ENCODE measurements at regions not wholly inside any gene's neighbourhood (a gene's known extent, or its start where the extent isn't known, plus 50 kb on each side); places are given as distances from the start of the nearest gene placed in this dataset.

DNA sequence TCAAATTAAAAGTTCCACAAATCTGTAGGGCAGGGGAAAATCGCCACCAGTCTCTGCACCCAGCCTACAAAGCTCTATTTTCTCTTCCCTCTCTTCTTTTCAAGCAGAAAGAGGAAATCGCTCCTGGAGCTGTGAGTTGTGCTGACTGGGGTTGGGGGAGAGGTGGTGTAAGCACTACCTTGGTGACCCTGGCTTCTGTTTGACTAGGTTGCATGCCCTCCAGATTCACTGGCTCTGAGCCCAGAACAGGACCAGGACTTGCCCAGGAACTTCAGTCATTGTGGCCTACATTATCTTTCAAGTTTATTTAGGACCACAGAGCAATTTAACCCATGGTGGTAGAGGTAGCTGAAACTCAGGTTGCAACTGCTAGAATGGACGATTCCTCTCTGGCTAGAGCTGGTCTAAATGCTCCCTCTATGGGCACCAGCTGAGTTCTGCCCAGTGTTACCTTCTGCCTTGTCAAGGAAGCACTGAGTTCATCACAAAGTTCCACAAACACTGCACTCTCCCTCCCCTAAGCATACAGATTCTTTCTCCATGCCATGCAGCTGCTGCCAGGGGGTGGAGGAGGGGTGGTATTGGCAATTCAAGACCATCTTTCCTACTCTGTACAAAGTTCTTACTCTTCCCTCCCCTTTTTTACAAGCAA, 122.0 kb upstream of the BMP5 start:
- Histone ChIP-seq H3K4me3 (no peak overlapping the region), H3K36me3 (no peaks in the 10 kb centered on the region), H3K9me3 (peaks cover 0 to 6% (median 0%) of the 10 kb centered on the region in 3 donors), H3K4me1 (no peaks in the 10 kb centered on the region), H3K27me3 (no peaks in the 10 kb centered on the region), H3K27ac (no peak overlapping the region)
- ATAC-seq = no peak
- TF ChIP-seq, protein P1, sequence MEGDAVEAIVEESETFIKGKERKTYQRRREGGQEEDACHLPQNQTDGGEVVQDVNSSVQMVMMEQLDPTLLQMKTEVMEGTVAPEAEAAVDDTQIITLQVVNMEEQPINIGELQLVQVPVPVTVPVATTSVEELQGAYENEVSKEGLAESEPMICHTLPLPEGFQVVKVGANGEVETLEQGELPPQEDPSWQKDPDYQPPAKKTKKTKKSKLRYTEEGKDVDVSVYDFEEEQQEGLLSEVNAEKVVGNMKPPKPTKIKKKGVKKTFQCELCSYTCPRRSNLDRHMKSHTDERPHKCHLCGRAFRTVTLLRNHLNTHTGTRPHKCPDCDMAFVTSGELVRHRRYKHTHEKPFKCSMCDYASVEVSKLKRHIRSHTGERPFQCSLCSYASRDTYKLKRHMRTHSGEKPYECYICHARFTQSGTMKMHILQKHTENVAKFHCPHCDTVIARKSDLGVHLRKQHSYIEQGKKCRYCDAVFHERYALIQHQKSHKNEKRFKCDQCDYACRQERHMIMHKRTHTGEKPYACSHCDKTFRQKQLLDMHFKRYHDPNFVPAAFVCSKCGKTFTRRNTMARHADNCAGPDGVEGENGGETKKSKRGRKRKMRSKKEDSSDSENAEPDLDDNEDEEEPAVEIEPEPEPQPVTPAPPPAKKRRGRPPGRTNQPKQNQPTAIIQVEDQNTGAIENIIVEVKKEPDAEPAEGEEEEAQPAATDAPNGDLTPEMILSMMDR (IDR thresholded peaks at IDR 0.05) = no peak
- TF ChIP-seq POLR2AphosphoS5 (IDR thresholded peaks at IDR 0.05) (no peak), EP300 (IDR thresholded peaks at IDR 0.05) (no peak), POLR2A (IDR thresholded peaks at IDR 0.05) (no peak)
- 83 to 89% methylated on average over 2 of the region's 3 CpGs for WGBS, 2 donors (ENCODE audit: low coverage in 1 of 2)

DNA sequence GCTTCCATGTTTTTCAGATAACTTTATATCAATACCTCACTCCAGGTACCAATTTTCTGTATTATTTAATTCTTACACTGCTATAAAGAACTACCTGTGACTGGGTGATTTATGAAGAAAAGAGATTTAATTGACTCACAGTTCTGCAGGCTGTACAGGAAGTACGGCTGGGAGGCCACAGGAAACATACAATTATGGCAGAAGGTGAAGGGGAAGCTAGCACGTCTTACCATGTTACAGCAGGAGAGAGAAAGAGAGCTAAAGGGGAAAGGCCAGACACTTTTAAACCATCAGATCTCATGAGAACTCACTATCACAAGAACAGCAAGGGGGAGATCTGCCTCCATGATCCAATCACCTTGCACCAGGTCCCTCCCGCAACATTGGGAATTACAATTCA, 119.1 kb upstream of the BMP5 start:
- no peak for ATAC-seq
- WGBS, 2 donors (ENCODE audit: low coverage in 1 of 2) = 79% methylated on average over 3 of the region's 3 CpGs; no CpG with 5 or more reads in 1 of the 2 donors
- H3K36me3 ChIP-seq = no peaks in the 10 kb centered on the region
- no peak overlapping the region for H3K4me3 ChIP-seq
- no peaks in the 10 kb centered on the region for H3K4me1 ChIP-seq
- H3K27me3 ChIP-seq = no peaks in the 10 kb centered on the region
- H3K27ac ChIP-seq = no peak overlapping the region
- peaks cover 0 to 6% (median 0%) of the 10 kb centered on the region in 3 donors for H3K9me3 ChIP-seq
- TF ChIP-seq, protein P1 (IDR thresholded peaks at IDR 0.05) = no peak

DNA sequence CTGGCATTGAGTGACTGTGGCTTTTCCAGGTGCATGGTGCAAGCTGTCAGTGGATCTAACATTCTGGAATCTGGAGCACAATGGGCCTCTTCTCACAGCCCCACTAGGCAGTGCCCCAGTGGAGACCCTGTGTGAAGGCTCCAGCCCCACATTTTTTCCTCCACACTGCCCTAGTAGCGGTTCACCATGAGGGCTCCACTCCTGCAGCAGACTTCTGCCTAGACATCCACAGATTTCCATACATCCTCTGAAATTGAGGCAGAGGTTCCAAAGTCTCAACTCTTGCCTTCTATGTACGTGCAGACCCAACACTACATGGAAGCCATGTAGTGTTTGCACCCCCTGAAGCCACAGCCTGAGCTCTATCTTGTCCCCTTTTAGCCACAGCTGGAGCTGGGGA, 118.0 kb upstream of the BMP5 start:
- 90 to 100% methylated on average over 1 to 2 of the region's 2 CpGs for WGBS, 2 donors (ENCODE audit: low coverage in 1 of 2)
- H3K4me1 ChIP-seq = no peaks in the 10 kb centered on the region
- H3K9me3 ChIP-seq = peaks cover 0 to 6% (median 0%) of the 10 kb centered on the region in 3 donors
- H3K4me3 ChIP-seq = no peak overlapping the region
- no peak for ATAC-seq
- TF ChIP-seq EP300 (IDR thresholded peaks at IDR 0.05) = no peak
- TF ChIP-seq, protein P1 (IDR thresholded peaks at IDR 0.05) = no peak
- TF ChIP-seq POLR2A (IDR thresholded peaks at IDR 0.05) = no peak
- no peak for TF ChIP-seq POLR2AphosphoS5 (IDR thresholded peaks at IDR 0.05)
- no peaks in the 10 kb centered on the region for H3K27me3 ChIP-seq
- no peak overlapping the region for H3K27ac ChIP-seq
- H3K36me3 ChIP-seq = no peaks in the 10 kb centered on the region

DNA sequence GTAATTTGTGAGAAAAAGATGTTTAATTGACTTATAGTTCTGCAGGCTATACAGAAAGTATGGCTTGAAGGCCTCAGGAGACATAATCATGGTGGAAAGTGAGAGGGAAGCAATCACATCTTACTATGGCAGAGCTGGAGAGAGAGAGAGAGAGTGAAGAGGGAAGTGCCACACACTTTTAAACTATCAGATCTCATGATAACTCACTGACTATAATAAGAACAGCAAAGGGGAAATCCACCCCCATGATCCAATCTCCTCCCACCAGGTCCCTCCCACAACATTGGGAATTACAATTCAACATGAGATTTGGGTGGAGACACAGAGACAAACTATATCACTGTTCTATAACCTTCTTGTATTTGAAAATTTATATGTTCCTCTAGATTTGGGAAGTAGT, 117.2 kb upstream of the BMP5 start:
- Histone ChIP-seq H3K4me3 (no peak overlapping the region), H3K36me3 (no peaks in the 10 kb centered on the region), H3K9me3 (peaks cover 0 to 6% (median 0%) of the 10 kb centered on the region in 3 donors), H3K4me1 (no peaks in the 10 kb centered on the region), H3K27me3 (no peaks in the 10 kb centered on the region), H3K27ac (no peak overlapping the region)
- ATAC-seq = no peak
- TF ChIP-seq EP300 (IDR thresholded peaks at IDR 0.05) (no peak), POLR2AphosphoS5 (IDR thresholded peaks at IDR 0.05) (no peak), POLR2A (IDR thresholded peaks at IDR 0.05) (no peak)
- TF ChIP-seq, protein P1 (IDR thresholded peaks at IDR 0.05) = no peak

DNA sequence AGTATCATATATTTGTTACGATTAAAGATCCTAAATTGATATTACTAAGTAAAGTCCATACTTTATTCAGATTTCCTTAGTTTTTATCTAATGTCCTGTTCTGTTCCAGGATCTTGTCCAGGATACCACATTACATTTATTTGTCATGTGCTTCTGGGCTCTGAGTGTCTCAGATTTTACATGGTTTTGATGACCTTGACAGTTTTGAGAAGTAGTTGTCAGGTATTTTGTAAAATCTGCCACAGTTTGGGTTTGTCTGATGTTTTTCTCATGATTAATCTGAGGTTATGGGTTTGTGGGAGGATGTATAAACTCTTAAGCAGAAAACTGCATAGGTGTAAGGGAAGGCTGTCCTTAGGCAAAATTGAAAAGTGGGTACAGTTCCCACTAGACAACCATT, 109.9 kb upstream of the BMP5 start:
- Histone ChIP-seq H3K4me3 (no peak overlapping the region), H3K27ac (no peak overlapping the region), H3K4me1 (no peaks in the 10 kb centered on the region), H3K36me3 (no peaks in the 10 kb centered on the region), H3K9me3 (no peaks in the 10 kb centered on the region), H3K27me3 (no peaks in the 10 kb centered on the region)
- no peak for ATAC-seq
- WGBS, 2 donors (ENCODE audit: low coverage in 1 of 2) = 89 to 100% methylated on average over 1 of the region's 1 CpG
- TF ChIP-seq POLR2A (IDR thresholded peaks at IDR 0.05) = no peak
- TF ChIP-seq, protein P1 (IDR thresholded peaks at IDR 0.05) = no peak
- TF ChIP-seq POLR2AphosphoS5 (IDR thresholded peaks at IDR 0.05) = no peak
- no peak for TF ChIP-seq EP300 (IDR thresholded peaks at IDR 0.05)
